Choroid plexus epithelial cell (primary cell): ENCODE measurements at regions not wholly inside any gene's neighbourhood (a gene's known extent, or its start where the extent isn't known, plus 50 kb on each side); places are given as distances from the start of the nearest gene placed in this dataset.
"Not testable (repeated sequence)": the region's sequence is repeated elsewhere in the genome, so short reads cannot be mapped to it uniquely, and the experiment has no call there.

Source experiments
- DNase-seq: peaks from one replicate; pipeline ENCODE4 v3.0.0-alpha.2; 2010; ENCODE audit warnings: low read depth
- H3K4me3 ChIP-seq: 2 replicates; pipeline ENCODE4 v1.5.1; 2011; ENCODE audit warnings: low read depth, mild to moderate bottlenecking, control low read depth, low read length, moderate library complexity
- CTCF ChIP-seq: conservative IDR thresholded peaks from 2 replicates; pipeline ENCODE4 v1.5.1; 2011; ENCODE audit warnings: low read depth, mild to moderate bottlenecking, control low read depth, inconsistent platforms, low read length, moderate library complexity

GRCh38 chr13:99736541-99736940, 235.0 kb downstream of the ZIC5 start:
- TF ChIP-seq CTCF = no peak

GRCh38 chr13:99734013-99734693, 232.9 kb downstream of the TM9SF2 start:
- no peak for TF ChIP-seq CTCF
- no peak for DNase-seq
- no peak overlapping the region for H3K4me3 ChIP-seq

More at GRCh38 chr13:99736541-99736940, 235.0 kb downstream of the ZIC5 start:
- no peak for DNase-seq
- no peak overlapping the region for H3K4me3 ChIP-seq

GRCh38 chr13:99733346-99733745, 232.1 kb downstream of the TM9SF2 start:
- DNase-seq = no peak
- no peak for TF ChIP-seq CTCF
- no peak overlapping the region for H3K4me3 ChIP-seq

- DNase-seq = no peak
- no peak overlapping the region for H3K4me3 ChIP-seq
- no peak for TF ChIP-seq CTCF
These were observed 230.5 kb downstream of the TM9SF2 start for GRCh38 chr13:99731747-99732146.

GRCh38 chr13:99730403-99730802, 229.1 kb downstream of the TM9SF2 start:
- no peak overlapping the region for H3K4me3 ChIP-seq
- no peak for DNase-seq
- TF ChIP-seq CTCF = no peak

- no peak for DNase-seq
- TF ChIP-seq CTCF = no peak
- no peak overlapping the region for H3K4me3 ChIP-seq
These were observed 228.5 kb downstream of the TM9SF2 start for GRCh38 chr13:99729745-99730144.

GRCh38 chr13:99727651-99728050, 226.4 kb downstream of the TM9SF2 start:
- H3K4me3 ChIP-seq = not testable (repeated sequence)

More at GRCh38 chr13:99727651-99728050, 226.4 kb downstream of the TM9SF2 start:
- DNase-seq = not testable (repeated sequence)
